Mesendoderm (in vitro differentiated cells): ENCODE measurements at regions not wholly inside any gene's neighbourhood (a gene's known extent, or its start where the extent isn't known, plus 50 kb on each side); places are given as distances from the start of the nearest gene placed in this dataset.

Experiments
- DNase-seq: peaks from one replicate; pipeline ENCODE4 v3.0.0; 2013
- H2AK5ac ChIP-seq: 2 replicates; pipeline ENCODE4 v1.6.1; 2013; ENCODE audit warnings: low read length, inconsistent platforms
- H2BK120ac ChIP-seq: 2 replicates; pipeline ENCODE4 v1.6.1; 2013; ENCODE audit warnings: low read depth, mild to moderate bottlenecking, low read length, moderate library complexity, mixed read lengths
- H2BK15ac ChIP-seq: replicated peaks from 2 replicates; pipeline ENCODE4 v1.6.1; 2013; ENCODE audit warnings: low read depth, mild to moderate bottlenecking, moderate library complexity
- H2BK5ac ChIP-seq: 2 replicates; pipeline ENCODE4 v1.6.1; 2013; ENCODE audit warnings: low read length, inconsistent platforms
- H3K18ac ChIP-seq: 2 replicates; pipeline ENCODE4 v1.6.1; 2013; ENCODE audit warnings: mild to moderate bottlenecking, low read length, mixed read lengths
- H3K23ac ChIP-seq: one replicate; pipeline ENCODE4 v1.6.1; 2013; ENCODE audit warnings: low read length
- H3K27ac ChIP-seq: 2 replicates; pipeline ENCODE4 v1.5.1; 2013; ENCODE audit warnings: low read depth, mild to moderate bottlenecking, inconsistent platforms, low read length, moderate library complexity
- H3K27me3 ChIP-seq: 2 replicates; pipeline ENCODE4 v1.6.1; 2013; ENCODE audit warnings: low read length, control low read depth, mild to moderate bottlenecking, inconsistent platforms; ENCODE audit not compliant: insufficient read depth, poor library complexity
- H3K36me3 ChIP-seq: 2 replicates; pipeline ENCODE4 v1.6.1; 2013; ENCODE audit warnings: low read length, inconsistent platforms; ENCODE audit not compliant: control insufficient read depth, insufficient read depth
- H3K4ac ChIP-seq: one replicate; pipeline ENCODE4 v1.6.1; 2013; ENCODE audit warnings: low read depth, mild to moderate bottlenecking, low read length, moderate library complexity
- H3K4me1 ChIP-seq: 2 replicates; pipeline ENCODE4 v1.6.1; 2013; ENCODE audit warnings: low read depth, low read length, inconsistent platforms; ENCODE audit not compliant: control insufficient read depth
- H3K4me2 ChIP-seq: 2 replicates; pipeline ENCODE4 v1.6.1; 2013; ENCODE audit warnings: low read length
- H3K4me3 ChIP-seq: 2 replicates; pipeline ENCODE4 v1.5.1; 2013; ENCODE audit warnings: mild to moderate bottlenecking, low read length
- H3K56ac ChIP-seq: one replicate; pipeline ENCODE4 v1.6.1; 2013; ENCODE audit warnings: low read length
- H3K79me1 ChIP-seq: 2 replicates; pipeline ENCODE4 v1.6.1; 2013; ENCODE audit warnings: low read length, inconsistent platforms
- H3K79me2 ChIP-seq: 2 replicates; pipeline ENCODE4 v1.6.1; 2013; ENCODE audit warnings: mild to moderate bottlenecking, low read length; ENCODE audit not compliant: control insufficient read depth, insufficient read depth
- H3K9ac ChIP-seq: 2 replicates; pipeline ENCODE4 v1.6.1; 2013; ENCODE audit warnings: low read length, inconsistent platforms
- H4K5ac ChIP-seq: one replicate; pipeline ENCODE4 v1.6.1; 2013; ENCODE audit warnings: low read length
- H4K8ac ChIP-seq: one replicate; pipeline ENCODE4 v1.6.1; 2013; ENCODE audit warnings: low read depth, mild to moderate bottlenecking, control low read depth, low read length, moderate library complexity
- WGBS: extraction: QIAGEN DNeasy Blood & Tissue Kit; methylation state at CpG from one replicate; pipeline ENCODE4 v1.1.7; 2013; ENCODE audit warnings: low lambda C conversion rate, missing lambda C conversion rate; ENCODE audit not compliant: insufficient coverage; ENCODE audit errors: extremely low coverage; 5-methylcytosine and 5-hydroxymethylcytosine counted together

GRCh38 chr9:86410281-86410680 lies 56.1 kb upstream of the TUT7 start:
- Histone ChIP-seq H2AK5ac (no peak overlapping the region), H2BK120ac (no peak overlapping the region), H3K36me3 (no peaks in the 10 kb centered on the region), H3K4me1 (peaks cover 3% of the 10 kb centered on the region), H3K4ac (no peak overlapping the region), H3K4me2 (no peak overlapping the region), H4K8ac (no peak overlapping the region), H3K23ac (no peak overlapping the region), H3K79me1 (no peaks in the 10 kb centered on the region), H3K27me3 (peaks cover 9% of the 10 kb centered on the region), H3K56ac (no peak overlapping the region), H3K18ac (no peak overlapping the region), H2BK15ac (no peak overlapping the region), H3K9ac (no peak overlapping the region), H3K27ac (no peak overlapping the region), H2BK5ac (no peak overlapping the region), H4K5ac (no peak overlapping the region), H3K79me2 (no peaks in the 10 kb centered on the region), H3K4me3 (no peak overlapping the region)
- WGBS, result no CpG with 5 or more reads among the region's 5 CpGs
- peak; percentile 15 for DNase-seq

GRCh38 chr9:86408121-86408520 lies 53.9 kb upstream of the TUT7 start:
- Histone ChIP-seq H3K4me2 (no peak overlapping the region), H3K4me1 (peaks cover 3% of the 10 kb centered on the region), H3K4ac (no peak overlapping the region), H3K9ac (no peak overlapping the region), H2BK15ac (no peak overlapping the region), H3K27me3 (peaks cover 9% of the 10 kb centered on the region), H3K56ac (no peak overlapping the region), H4K8ac (no peak overlapping the region), H3K4me3 (no peak overlapping the region), H2AK5ac (no peak overlapping the region), H3K36me3 (no peaks in the 10 kb centered on the region), H3K18ac (no peak overlapping the region), H3K79me1 (no peaks in the 10 kb centered on the region), H3K27ac (no peak overlapping the region), H2BK120ac (no peak overlapping the region), H3K79me2 (no peaks in the 10 kb centered on the region), H2BK5ac (no peak overlapping the region), H3K23ac (no peak overlapping the region), H4K5ac (no peak overlapping the region)
- no CpG with 5 or more reads among the region's 1 CpG for WGBS
- no peak for DNase-seq

GRCh38 chr9:86407022-86407421 lies 52.8 kb upstream of the TUT7 start:
- H3K56ac ChIP-seq, result peak overlapping the region; percentile 52
- peak; percentile 64 for DNase-seq
- H3K9ac ChIP-seq, result no peak overlapping the region
- H2BK15ac ChIP-seq, result no peak overlapping the region
- no peaks in the 10 kb centered on the region for H3K79me2 ChIP-seq
- no peak overlapping the region for H2AK5ac ChIP-seq
- H4K5ac ChIP-seq, result no peak overlapping the region
- H3K4me1 ChIP-seq, result peaks cover 3% of the 10 kb centered on the region
- H4K8ac ChIP-seq, result no peak overlapping the region
- no peak overlapping the region for H3K4ac ChIP-seq
- no peak overlapping the region for H3K27ac ChIP-seq
- H3K18ac ChIP-seq, result no peak overlapping the region
- H2BK5ac ChIP-seq, result no peak overlapping the region
- H3K23ac ChIP-seq, result no peak overlapping the region
- H3K4me3 ChIP-seq, result no peak overlapping the region
- no peak overlapping the region for H3K4me2 ChIP-seq
- H3K27me3 ChIP-seq, result peaks cover 5% of the 10 kb centered on the region
- H3K79me1 ChIP-seq, result no peaks in the 10 kb centered on the region
- no CpG with 5 or more reads among the region's 3 CpGs for WGBS
- H2BK120ac ChIP-seq, result no peak overlapping the region
- no peaks in the 10 kb centered on the region for H3K36me3 ChIP-seq

- no peak overlapping the region for H3K4me3 ChIP-seq
- no CpG with 5 or more reads among the region's 4 CpGs for WGBS
Observed at GRCh38 chr9:86406366-86406765, 52.2 kb upstream of the TUT7 start.

GRCh38 chr9:86405926-86406325 lies 51.7 kb upstream of the TUT7 start:
- peaks cover 3% of the 10 kb centered on the region for H3K27me3 ChIP-seq
- peak; percentile 55 for DNase-seq
- H2BK5ac ChIP-seq, result no peak overlapping the region
- no peak overlapping the region for H2AK5ac ChIP-seq
- no peak overlapping the region for H2BK15ac ChIP-seq
- no peak overlapping the region for H3K56ac ChIP-seq
- H3K79me1 ChIP-seq, result no peaks in the 10 kb centered on the region
- no peak overlapping the region for H3K4me3 ChIP-seq
- H3K4me1 ChIP-seq, result peaks cover 3% of the 10 kb centered on the region
- no peak overlapping the region for H2BK120ac ChIP-seq
- no peak overlapping the region for H3K4ac ChIP-seq
- no peak overlapping the region for H3K27ac ChIP-seq
- no CpG with 5 or more reads among the region's 4 CpGs for WGBS
- H3K9ac ChIP-seq, result no peak overlapping the region
- H3K4me2 ChIP-seq, result no peak overlapping the region
- no peak overlapping the region for H3K23ac ChIP-seq
- H4K8ac ChIP-seq, result no peak overlapping the region
- H3K36me3 ChIP-seq, result no peaks in the 10 kb centered on the region
- H4K5ac ChIP-seq, result no peak overlapping the region
- H3K79me2 ChIP-seq, result no peaks in the 10 kb centered on the region
- no peak overlapping the region for H3K18ac ChIP-seq

More at GRCh38 chr9:86406366-86406765, 52.2 kb upstream of the TUT7 start:
- DNase-seq, result no peak
- Histone ChIP-seq H4K8ac (no peak overlapping the region), H3K4me2 (no peak overlapping the region), H3K79me2 (no peaks in the 10 kb centered on the region), H3K27ac (no peak overlapping the region), H3K56ac (no peak overlapping the region), H3K18ac (no peak overlapping the region), H2BK120ac (no peak overlapping the region), H2BK15ac (no peak overlapping the region), H3K36me3 (no peaks in the 10 kb centered on the region), H4K5ac (no peak overlapping the region), H3K23ac (no peak overlapping the region), H2AK5ac (no peak overlapping the region), H3K27me3 (peaks cover 3% of the 10 kb centered on the region), H2BK5ac (no peak overlapping the region), H3K4ac (no peak overlapping the region), H3K79me1 (no peaks in the 10 kb centered on the region), H3K9ac (no peak overlapping the region), H3K4me1 (peaks cover 3% of the 10 kb centered on the region)

GRCh38 chr9:86405086-86405491 lies 50.9 kb upstream of the TUT7 start:
- Histone ChIP-seq H2BK15ac (no peak overlapping the region), H3K4me3 (no peak overlapping the region), H3K4me1 (peaks cover 3% of the 10 kb centered on the region), H3K18ac (no peak overlapping the region), H3K27ac (no peak overlapping the region), H3K79me1 (no peaks in the 10 kb centered on the region), H3K36me3 (no peaks in the 10 kb centered on the region), H3K56ac (no peak overlapping the region), H3K79me2 (no peaks in the 10 kb centered on the region), H3K23ac (no peak overlapping the region), H4K5ac (no peak overlapping the region), H2BK120ac (no peak overlapping the region), H3K9ac (no peak overlapping the region), H3K4ac (no peak overlapping the region), H2BK5ac (no peak overlapping the region), H2AK5ac (no peak overlapping the region), H4K8ac (no peak overlapping the region), H3K4me2 (no peak overlapping the region), H3K27me3 (peaks cover 3% of the 10 kb centered on the region)
- DNase-seq, result no peak
- WGBS, result no CpG with 5 or more reads among the region's 2 CpGs
